SK-N-SH (cell line): ENCODE measurements at regions not wholly inside any gene's neighbourhood (a gene's known extent, or its start where the extent isn't known, plus 50 kb on each side); places are given as distances from the start of the nearest gene placed in this dataset.

Experiments used
- CTCF ChIA-PET: fragments of 300-600, 350-600 bp; formaldehyde crosslinking; extraction: SDS; loops from one replicate; lab custom pipeline; 2021; lab: Yijun Ruan, JAX
- POLR2A ChIA-PET: fragments of 350-600 bp; sonication (Branson Sonifier 250); formaldehyde crosslinking; extraction: SDS; loops from one replicate; lab custom pipeline; 2020; ENCODE audit warnings: antibody characterized with exemption, inconsistent platforms; lab: Yijun Ruan, JAX
- DNase-seq: peaks from one replicate; pipeline ENCODE4 v3.0.0; 2012
- H2AFZ ChIP-seq: fragments of 200-600 bp; sonication (generic); 2 replicates; pipeline ENCODE4 v1.8.1; 2016; ENCODE audit warnings: antibody characterized with exemption, mild to moderate bottlenecking, low read depth
- H3F3A ChIP-seq: fragments of 200-600 bp; sonication (generic); replicated peaks from 2 replicates; pipeline ENCODE3; 2016; ENCODE audit warnings: antibody characterized with exemption, mild to moderate bottlenecking; ENCODE audit not compliant: insufficient read depth
- H3K27ac ChIP-seq, 2 experiments: fragments of 200-500 bp in 1 of 2; fragments of 200-600 bp in 1 of 2; sonication (Bioruptor generic) in 1 of 2; sonication (generic), shearing (Covaris generic) in 1 of 2; 2 replicates each; pipeline versions ENCODE4 v1.5.1 to v1.6.1; 2014 to 2016; ENCODE audit warnings: low read depth in 2 of 2, inconsistent platforms in 1 of 2, low read length in 1 of 2, mild to moderate bottlenecking in 1 of 2, mixed read lengths in 1 of 2
- H3K27me3 ChIP-seq: fragments of 200-600 bp; sonication (generic), shearing (Covaris generic); 2 replicates; pipeline ENCODE4 v1.6.1; 2016; ENCODE audit warnings: mixed run types; ENCODE audit not compliant: insufficient read depth
- H3K36me3 ChIP-seq, 2 experiments: fragments of 200-500 bp in 1 of 2; fragments of 200-600 bp in 1 of 2; sonication (Bioruptor generic) in 1 of 2; sonication (generic) in 1 of 2; replicated peaks in 1 of 2; 2 replicates each; pipeline versions ENCODE3 to v1.5.1; 2014 to 2016; ENCODE audit warnings: low read length in 1 of 2, mild to moderate bottlenecking in 1 of 2; ENCODE audit not compliant: insufficient read depth in 2 of 2, control insufficient read depth in 1 of 2
- H3K4me1 ChIP-seq, 2 experiments: fragments of 200-500 bp in 1 of 2; fragments of 200-600 bp in 1 of 2; sonication (Bioruptor generic) in 1 of 2; sonication (generic), shearing (Covaris generic) in 1 of 2; 2 replicates each; pipeline versions ENCODE4 v1.5.1 to v1.6.1; 2014 to 2016; ENCODE audit warnings: low read depth in 1 of 2, low read length in 1 of 2, mixed run types in 1 of 2; ENCODE audit not compliant: insufficient read depth in 2 of 2, control insufficient read depth in 1 of 2
- H3K4me2 ChIP-seq: fragments of 200-600 bp; sonication (generic), shearing (Covaris generic); 2 replicates; pipeline ENCODE4 v1.6.1; 2017; ENCODE audit warnings: mixed run types
- H3K4me3 ChIP-seq, 2 experiments: fragments of 200-500 bp in 1 of 2; fragments of 200-600 bp in 1 of 2; sonication (Bioruptor generic) in 1 of 2; sonication (generic), shearing (Covaris generic) in 1 of 2; 2 replicates each; pipeline versions ENCODE4 v1.5.1 to v1.8.1; 2014 to 2016; ENCODE audit warnings: low read depth in 2 of 2, inconsistent platforms in 1 of 2, low read length in 1 of 2, mild to moderate bottlenecking in 1 of 2, mixed read lengths in 1 of 2, moderate library complexity in 1 of 2
- H3K79me2 ChIP-seq: fragments of 200-600 bp; sonication (generic); 2 replicates; pipeline ENCODE4 v1.8.1; 2017; ENCODE audit warnings: mild to moderate bottlenecking; ENCODE audit not compliant: insufficient read depth
- H3K9ac ChIP-seq: fragments of 200-600 bp; sonication (generic); 2 replicates; pipeline ENCODE4 v1.6.1; 2017; ENCODE audit warnings: mixed run types
- H3K9me2 ChIP-seq: fragments of 200-600 bp; sonication (generic); 2 replicates; pipeline ENCODE4 v1.6.1; 2017; ENCODE audit warnings: mixed run types
- H3K9me3 ChIP-seq: fragments of 200-600 bp; sonication (generic); 2 replicates; pipeline ENCODE4 v1.6.1; 2017; ENCODE audit warnings: mixed run types, mild to moderate bottlenecking, moderate library complexity
- H4K20me1 ChIP-seq: fragments of 200-600 bp; sonication (generic); 2 replicates; pipeline ENCODE4 v1.6.1; 2017; ENCODE audit warnings: mild to moderate bottlenecking, mixed run types; ENCODE audit not compliant: insufficient read depth
- CHD2 ChIP-seq: fragments of 150-350 bp; IDR thresholded peaks from 2 replicates; pipeline ENCODE4 v1.6.1; 2018; ENCODE audit warnings: low read length; ENCODE audit not compliant: partially characterized antibody
- ELF1 ChIP-seq: IDR thresholded peaks from 2 replicates; pipeline ENCODE4 v1.4.0; 2012
- EP300 ChIP-seq, 2 experiments: IDR thresholded peaks; 2 replicates each; pipeline versions ENCODE4 v1.4.0 to v1.6.1; 2012; ENCODE audit warnings: borderline replicate concordance in 1 of 2, low read depth in 1 of 2, low read length in 1 of 2
- EZH2phosphoT487 ChIP-seq: fragments of 200-600 bp; sonication (generic); IDR thresholded peaks from 2 replicates; pipeline ENCODE4 v1.6.1; 2017; ENCODE audit warnings: low read depth, mixed run types, mild to moderate bottlenecking, antibody characterized with exemption, moderate library complexity, borderline replicate concordance
- FOSL2 ChIP-seq: IDR thresholded peaks from 2 replicates; pipeline ENCODE4 v1.4.0; 2012; ENCODE audit warnings: low read depth, mild to moderate bottlenecking, moderate library complexity, borderline replicate concordance
- FOXJ3 ChIP-seq: sonication (generic); formaldehyde crosslinking; IDR thresholded peaks from 2 replicates; pipeline ENCODE4 v1.5.1; 2020; ENCODE audit warnings: mild to moderate bottlenecking, missing genetic modification reagents
- PBX3 ChIP-seq: IDR thresholded peaks from 2 replicates; pipeline ENCODE4; 2012
- POLR2AphosphoS5 ChIP-seq: IDR thresholded peaks from 2 replicates; pipeline ENCODE4 v1.6.1; 2012; ENCODE audit warnings: low read depth, low read length
- RAD21 ChIP-seq: IDR thresholded peaks from 2 replicates; pipeline ENCODE4 v1.6.1; 2012; ENCODE audit warnings: mild to moderate bottlenecking, low read length
- RCOR1 ChIP-seq: fragments of 150-350 bp; IDR thresholded peaks from 2 replicates; pipeline ENCODE4 v1.6.1; 2017; ENCODE audit warnings: antibody characterized with exemption, low read length
- RXRA ChIP-seq: IDR thresholded peaks from 2 replicates; pipeline ENCODE4 v1.4.0; 2012; ENCODE audit warnings: low read depth, mild to moderate bottlenecking, borderline replicate concordance
- SMC3 ChIP-seq: IDR thresholded peaks from 2 replicates; pipeline ENCODE4 v1.6.1; 2012; ENCODE audit warnings: low read depth, low read length, improper control_type of control experiment
- TAF1 ChIP-seq: IDR thresholded peaks from 2 replicates; pipeline ENCODE4 v1.6.1; 2012; ENCODE audit warnings: low read depth, mild to moderate bottlenecking, low read length, moderate library complexity, borderline replicate concordance
- TEAD4 ChIP-seq: IDR thresholded peaks from 2 replicates; pipeline ENCODE4 v1.4.0; 2012; ENCODE audit warnings: mild to moderate bottlenecking, borderline replicate concordance; ENCODE audit not compliant: insufficient read depth
- YY1 ChIP-seq: IDR thresholded peaks from 2 replicates; pipeline ENCODE4 v1.4.0; 2012; ENCODE audit warnings: low read depth, mild to moderate bottlenecking
- WGBS: methylation state at CpG from one replicate; pipeline ENCODE4 v1.1.6; 2017; ENCODE audit warnings: low lambda C conversion rate; 5-methylcytosine and 5-hydroxymethylcytosine counted together
- TF ChIP-seq, protein P1 (sequence below): IDR thresholded peaks from 2 replicates; pipeline ENCODE4 v1.4.0; 2012; ENCODE audit warnings: low read depth, borderline replicate concordance
- TF ChIP-seq, protein P2 (sequence below): fragments of 150-350 bp; IDR thresholded peaks from 2 replicates; pipeline ENCODE4 v1.6.1; 2016; ENCODE audit warnings: mild to moderate bottlenecking, low read depth, low read length

- Histone ChIP-seq H2AFZ (no peak overlapping the region), H3F3A (no peaks in the 10 kb centered on the region), H3K9ac (no peak overlapping the region), H3K4me1 (peaks cover 0 to 8% of the 10 kb centered on the region in 2 experiments; a peak in 2 of 4 replicates), H3K9me2 (no peaks in the 10 kb centered on the region), H3K9me3 (no peaks in the 10 kb centered on the region), H3K79me2 (no peaks in the 10 kb centered on the region), H3K4me3 (no peak overlapping the region), H3K27me3 (no peaks in the 10 kb centered on the region), H3K27ac (peak overlapping the region in 1 of 2 experiments; percentile 40; a peak in 1 of 4 replicates)
- TF ChIP-seq TEAD4, result no peak
- TF ChIP-seq, protein P1, sequence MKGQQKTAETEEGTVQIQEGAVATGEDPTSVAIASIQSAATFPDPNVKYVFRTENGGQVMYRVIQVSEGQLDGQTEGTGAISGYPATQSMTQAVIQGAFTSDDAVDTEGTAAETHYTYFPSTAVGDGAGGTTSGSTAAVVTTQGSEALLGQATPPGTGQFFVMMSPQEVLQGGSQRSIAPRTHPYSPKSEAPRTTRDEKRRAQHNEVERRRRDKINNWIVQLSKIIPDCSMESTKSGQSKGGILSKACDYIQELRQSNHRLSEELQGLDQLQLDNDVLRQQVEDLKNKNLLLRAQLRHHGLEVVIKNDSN, result no peak
- TF ChIP-seq RCOR1, result 0 out of 2 replicates have a peak, but pooled peaks have one; percentile 14
- TF ChIP-seq, all 33 proteins: peak for 1
- DNase-seq, result peak; percentile 15
- H3K36me3 ChIP-seq, result no peaks in the 10 kb centered on the region
- CTCF ChIA-PET, result no interaction called here
- POLR2A ChIA-PET, result no interaction called here
- WGBS, result 27% methylated on average over 3 of the region's 3 CpGs
- no peak overlapping the region for H3K4me2 ChIP-seq
- H4K20me1 ChIP-seq, result no peaks in the 10 kb centered on the region
These were observed 120.6 kb upstream of the MID1 start for GRCh38 chrX:10741003-10741402.

DNA sequence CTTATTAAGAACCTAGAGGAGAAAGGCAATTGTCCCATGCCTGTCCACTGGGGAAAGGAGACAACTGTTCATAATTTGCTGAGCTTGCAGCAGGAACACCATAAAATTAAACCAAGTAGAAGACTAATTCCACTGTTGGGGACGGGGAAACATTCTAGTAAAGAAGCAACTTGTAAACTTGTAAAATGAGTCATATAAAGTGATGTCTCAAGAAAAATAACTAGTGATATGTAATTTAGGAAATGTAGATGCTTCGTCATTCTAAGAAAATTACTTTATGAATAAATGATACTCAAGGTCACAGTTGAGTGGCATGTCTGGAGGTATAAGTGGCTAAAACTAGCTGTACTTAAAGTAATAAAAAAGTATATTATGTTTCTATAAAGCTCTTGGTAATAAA, 121.2 kb upstream of the MID1 start:
- 41% methylated on average over 2 of the region's 2 CpGs for WGBS
- no peaks in the 10 kb centered on the region for H3K79me2 ChIP-seq
- no peak overlapping the region for H3K4me3 ChIP-seq
- TF ChIP-seq RXRA (no peak), POLR2AphosphoS5 (no peak), ELF1 (no peak), FOSL2 (no peak), YY1 (no peak), EZH2phosphoT487 (no peak), PBX3 (no peak), TAF1 (no peak), RAD21 (no peak), CHD2 (no peak), FOXJ3 (no peak), SMC3 (no peak), RCOR1 (no peak), EP300 (IDR thresholded peaks at IDR 0.05; ENCODE audit: borderline replicate concordance in 1 of 2, low read depth in 1 of 2, low read length in 1 of 2) (no peak)
- TF ChIP-seq, protein P1, result no peak
- TF ChIP-seq, protein P2, sequence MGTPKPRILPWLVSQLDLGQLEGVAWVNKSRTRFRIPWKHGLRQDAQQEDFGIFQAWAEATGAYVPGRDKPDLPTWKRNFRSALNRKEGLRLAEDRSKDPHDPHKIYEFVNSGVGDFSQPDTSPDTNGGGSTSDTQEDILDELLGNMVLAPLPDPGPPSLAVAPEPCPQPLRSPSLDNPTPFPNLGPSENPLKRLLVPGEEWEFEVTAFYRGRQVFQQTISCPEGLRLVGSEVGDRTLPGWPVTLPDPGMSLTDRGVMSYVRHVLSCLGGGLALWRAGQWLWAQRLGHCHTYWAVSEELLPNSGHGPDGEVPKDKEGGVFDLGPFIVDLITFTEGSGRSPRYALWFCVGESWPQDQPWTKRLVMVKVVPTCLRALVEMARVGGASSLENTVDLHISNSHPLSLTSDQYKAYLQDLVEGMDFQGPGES, result no peak
- peaks cover 0 to 8% of the 10 kb centered on the region in 2 experiments; a peak in 2 of 4 replicates for H3K4me1 ChIP-seq
- H3K9me3 ChIP-seq, result no peaks in the 10 kb centered on the region
- H3K36me3 ChIP-seq, result no peaks in the 10 kb centered on the region
- POLR2A ChIA-PET, result no interaction called here
- H3K9me2 ChIP-seq, result no peaks in the 10 kb centered on the region
- H3K27me3 ChIP-seq, result no peaks in the 10 kb centered on the region
- H2AFZ ChIP-seq, result no peak overlapping the region
- no peak overlapping the region for H3K4me2 ChIP-seq
- DNase-seq, result no peak
- CTCF ChIA-PET, result interaction anchor here (0.7 kb wide), 1 partner anchor 23 kb away, joined by 3 read pairs; no protein-coding TSS in a partner anchor
- no peak overlapping the region for H3K9ac ChIP-seq
- peak overlapping the region in 1 of 2 experiments; percentile 40; a peak in 1 of 4 replicates for H3K27ac ChIP-seq
- no peaks in the 10 kb centered on the region for H4K20me1 ChIP-seq
- H3F3A ChIP-seq, result no peaks in the 10 kb centered on the region
